ENCODE measurements at regions not wholly inside any gene's neighbourhood (a gene's known extent, or its start where the extent isn't known, plus 50 kb on each side); places are given as distances from the start of the nearest gene placed in this dataset.
"Not testable (repeated sequence)": the region's sequence is repeated elsewhere in the genome, so short reads cannot be mapped to it uniquely, and the experiment has no call there.

GRCh38 chr6:60574723-60575122, 1711.3 kb downstream of the KHDRBS2 start:
- not testable (repeated sequence) for DNase-seq

- DNase-seq = peak in 2 of 56 donors; percentile 1 to 8
Observed at GRCh38 chr6:60572607-60573006, 1713.4 kb downstream of the KHDRBS2 start.

GRCh38 chr6:60571293-60572016, 1714.6 kb downstream of the KHDRBS2 start:
- not testable (repeated sequence) for DNase-seq

- DNase-seq = not testable (repeated sequence)
Observed at GRCh38 chr6:60570599-60570998, 1715.4 kb downstream of the KHDRBS2 start.

GRCh38 chr6:60567447-60568187, 1718.4 kb downstream of the KHDRBS2 start:
- not testable (repeated sequence) for DNase-seq

- not testable (repeated sequence) for DNase-seq
Observed at GRCh38 chr6:60566387-60566786, 1719.6 kb downstream of the KHDRBS2 start.

GRCh38 chr6:60559702-60560101, 1726.3 kb downstream of the KHDRBS2 start:
- DNase-seq = not testable (repeated sequence)

GRCh38 chr6:60547340-60547739, 1738.7 kb downstream of the KHDRBS2 start:
- DNase-seq = not testable (repeated sequence)

GRCh38 chr6:60524770-60525169, 1761.3 kb downstream of the KHDRBS2 start:
- DNase-seq = not testable (repeated sequence)

GRCh38 chr6:60477747-60478146, 1808.3 kb downstream of the KHDRBS2 start:
- DNase-seq = not testable (repeated sequence)

- DNase-seq = not testable (repeated sequence)
Observed at GRCh38 chr6:60473805-60474204, 1812.2 kb downstream of the KHDRBS2 start.

GRCh38 chr6:60471426-60471825, 1814.6 kb downstream of the KHDRBS2 start:
- not testable (repeated sequence) for DNase-seq

GRCh38 chr6:60450428-60450827, 1835.6 kb downstream of the KHDRBS2 start:
- not testable (repeated sequence) for DNase-seq

- not testable (repeated sequence) for DNase-seq
Observed at GRCh38 chr6:60444532-60444931, 1841.5 kb downstream of the KHDRBS2 start.

GRCh38 chr6:60439709-60440108, 1846.3 kb downstream of the KHDRBS2 start:
- DNase-seq = not testable (repeated sequence)

GRCh38 chr6:60422691-60423090, 1863.3 kb downstream of the KHDRBS2 start:
- not testable (repeated sequence) for DNase-seq

- not testable (repeated sequence) for DNase-seq
Observed at GRCh38 chr6:60416118-60416517, 1869.9 kb downstream of the KHDRBS2 start.

- not testable (repeated sequence) for DNase-seq
Observed at GRCh38 chr6:60408747-60409146, 1877.3 kb downstream of the KHDRBS2 start.

GRCh38 chr6:60403268-60403667, 1882.8 kb downstream of the KHDRBS2 start:
- DNase-seq = not testable (repeated sequence)

GRCh38 chr6:60402490-60402889, 1883.5 kb downstream of the KHDRBS2 start:
- DNase-seq = not testable (repeated sequence)

GRCh38 chr6:60395261-60395660, 1890.8 kb downstream of the KHDRBS2 start:
- DNase-seq = not testable (repeated sequence)

GRCh38 chr6:60392969-60393368, 1893.1 kb downstream of the KHDRBS2 start:
- not testable (repeated sequence) for DNase-seq
